ENCODE measurements at regions not wholly inside any gene's neighbourhood (a gene's known extent, or its start where the extent isn't known, plus 50 kb on each side); places are given as distances from the start of the nearest gene placed in this dataset.

DNA sequence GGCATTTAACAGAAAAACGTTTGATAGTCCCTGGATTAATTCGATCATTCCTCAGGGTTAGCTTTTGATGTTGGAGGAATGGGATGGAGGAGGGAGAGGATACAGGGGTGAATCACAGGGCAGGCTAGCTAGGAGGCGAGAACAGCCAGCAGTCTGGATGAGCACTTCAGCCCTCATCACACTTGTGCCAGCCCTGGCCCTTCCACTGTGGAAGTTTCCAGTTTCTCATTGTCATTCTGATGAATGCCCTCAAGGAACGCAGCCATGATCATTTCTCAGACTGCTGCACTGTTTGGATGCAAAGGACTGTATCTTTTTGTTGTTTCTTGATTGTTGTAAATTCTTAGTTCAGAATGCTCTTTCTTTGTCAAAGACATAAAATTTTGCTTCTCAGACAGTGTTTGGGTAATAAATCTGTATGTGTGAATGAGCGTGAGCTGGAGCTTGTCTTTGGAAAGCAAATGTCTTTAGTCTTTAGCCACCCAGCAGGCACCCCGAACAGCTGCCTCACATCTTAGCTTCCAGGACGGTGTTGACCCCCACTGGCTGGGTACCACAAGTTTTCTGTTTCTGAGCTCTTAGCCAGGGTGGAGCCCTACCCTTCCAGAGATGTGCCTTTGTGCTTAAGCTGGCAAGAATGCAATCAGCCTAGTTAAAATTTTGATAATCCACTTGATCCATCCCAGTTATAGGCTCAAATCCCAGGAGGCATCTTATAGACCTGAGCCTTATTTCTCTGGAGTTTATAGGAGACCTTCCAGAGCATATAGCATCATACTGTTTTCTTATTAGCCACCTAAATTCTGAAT lies 121.1 kb downstream of the PDCD6IP start:
- 69% methylated on average over 7 of the region's 7 CpGs for WGBS
- H3K9ac ChIP-seq (ENCODE audit: low read depth, low read length) = no peak overlapping the region
- H3K36me3 ChIP-seq (ENCODE audit: insufficient read depth, low read length) = no peaks in the 10 kb centered on the region
- H3K4me3 ChIP-seq (ENCODE audit: low read length) = no peak overlapping the region
- H3K27ac ChIP-seq (ENCODE audit: low read depth, low read length) = no peak overlapping the region
- no peaks in the 10 kb centered on the region for H3K27me3 ChIP-seq (ENCODE audit: insufficient read depth, low read length)
- H3K4me1 ChIP-seq (ENCODE audit: insufficient read depth, low read length) = peaks cover 8% of the 10 kb centered on the region
- H3K9me3 ChIP-seq (ENCODE audit: insufficient read depth, low read depth, low read length) = no peaks in the 10 kb centered on the region

DNA sequence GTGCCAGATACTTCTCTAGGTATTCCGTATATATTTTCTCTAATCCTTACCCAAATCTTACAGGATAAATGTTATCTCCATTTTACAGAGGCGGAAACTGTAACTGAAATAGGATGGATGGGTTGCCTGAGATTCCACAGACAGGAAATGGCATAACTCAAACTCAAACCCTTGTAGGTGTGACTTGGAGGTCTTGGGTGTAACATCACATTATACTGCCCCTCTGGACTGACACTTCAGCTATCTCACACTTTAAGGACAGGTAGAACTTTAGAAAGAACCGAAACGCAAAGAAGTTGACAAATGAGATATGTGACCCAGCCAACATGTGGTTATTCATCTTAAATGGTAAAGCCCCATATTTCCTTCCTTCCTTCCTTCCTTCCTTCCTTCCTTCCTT lies 122.1 kb downstream of the PDCD6IP start:
- H3K4me1 ChIP-seq (ENCODE audit: insufficient read depth, low read length) = peaks cover 8% of the 10 kb centered on the region
- no peak overlapping the region for H3K4me3 ChIP-seq (ENCODE audit: low read length)
- WGBS = 100% methylated on average over 4 of the region's 4 CpGs
- H3K27me3 ChIP-seq (ENCODE audit: insufficient read depth, low read length) = no peaks in the 10 kb centered on the region
- H3K9ac ChIP-seq (ENCODE audit: low read depth, low read length) = no peak overlapping the region
- no peak overlapping the region for H3K27ac ChIP-seq (ENCODE audit: low read depth, low read length)
- no peaks in the 10 kb centered on the region for H3K36me3 ChIP-seq (ENCODE audit: insufficient read depth, low read length)
- H3K9me3 ChIP-seq (ENCODE audit: insufficient read depth, low read depth, low read length) = no peaks in the 10 kb centered on the region

GRCh38 chr3:33921608-33922007 lies 123.2 kb downstream of the PDCD6IP start:
- H3K27ac ChIP-seq (ENCODE audit: low read depth, low read length) = no peak overlapping the region
- no peak overlapping the region for H3K9ac ChIP-seq (ENCODE audit: low read depth, low read length)
- peaks cover 8% of the 10 kb centered on the region for H3K4me1 ChIP-seq (ENCODE audit: insufficient read depth, low read length)
- H3K4me3 ChIP-seq (ENCODE audit: low read length) = no peak overlapping the region
- H3K27me3 ChIP-seq (ENCODE audit: insufficient read depth, low read length) = no peaks in the 10 kb centered on the region
- WGBS = 93% methylated on average over 2 of the region's 2 CpGs
- H3K9me3 ChIP-seq (ENCODE audit: insufficient read depth, low read depth, low read length) = no peaks in the 10 kb centered on the region
- H3K36me3 ChIP-seq (ENCODE audit: insufficient read depth, low read length) = no peaks in the 10 kb centered on the region

GRCh38 chr3:33926998-33927605 lies 128.7 kb downstream of the PDCD6IP start:
- H3K9me3 ChIP-seq (ENCODE audit: insufficient read depth, low read depth, low read length) = no peaks in the 10 kb centered on the region
- 91% methylated on average over 3 of the region's 3 CpGs for WGBS
- no peak overlapping the region for H3K4me3 ChIP-seq (ENCODE audit: low read length)
- H3K4me1 ChIP-seq (ENCODE audit: insufficient read depth, low read length) = no peaks in the 10 kb centered on the region
- H3K9ac ChIP-seq (ENCODE audit: low read depth, low read length) = no peak overlapping the region
- no peaks in the 10 kb centered on the region for H3K36me3 ChIP-seq (ENCODE audit: insufficient read depth, low read length)
- no peak overlapping the region for H3K27ac ChIP-seq (ENCODE audit: low read depth, low read length)
- no peaks in the 10 kb centered on the region for H3K27me3 ChIP-seq (ENCODE audit: insufficient read depth, low read length)

DNA sequence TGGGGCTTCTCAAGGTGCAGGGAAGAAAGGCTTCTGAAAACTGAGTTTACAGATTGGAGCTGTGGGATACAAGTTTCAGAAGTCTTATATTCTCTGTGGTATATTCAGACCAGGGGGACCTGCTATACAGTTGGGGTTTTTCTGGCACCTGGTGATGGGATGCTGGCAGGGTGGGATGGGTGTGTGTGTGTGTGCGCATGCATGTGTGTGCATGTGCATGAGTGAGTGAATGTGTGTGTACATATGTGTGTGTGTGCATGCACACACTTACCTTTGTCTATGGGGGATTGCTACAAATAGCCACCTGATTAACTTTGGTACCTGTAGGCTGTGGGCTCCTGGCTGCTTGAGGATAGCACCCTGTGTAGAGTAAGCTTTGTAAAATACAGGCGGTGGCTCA lies 131.4 kb downstream of the PDCD6IP start:
- Histone ChIP-seq H3K4me1 (ENCODE audit: insufficient read depth, low read length) (no peaks in the 10 kb centered on the region), H3K36me3 (ENCODE audit: insufficient read depth, low read length) (no peaks in the 10 kb centered on the region), H3K4me3 (ENCODE audit: low read length) (no peak overlapping the region), H3K27me3 (ENCODE audit: insufficient read depth, low read length) (no peaks in the 10 kb centered on the region), H3K27ac (ENCODE audit: low read depth, low read length) (no peak overlapping the region), H3K9me3 (ENCODE audit: insufficient read depth, low read depth, low read length) (no peaks in the 10 kb centered on the region), H3K9ac (ENCODE audit: low read depth, low read length) (no peak overlapping the region)
- WGBS = 92% methylated on average over 2 of the region's 2 CpGs

DNA sequence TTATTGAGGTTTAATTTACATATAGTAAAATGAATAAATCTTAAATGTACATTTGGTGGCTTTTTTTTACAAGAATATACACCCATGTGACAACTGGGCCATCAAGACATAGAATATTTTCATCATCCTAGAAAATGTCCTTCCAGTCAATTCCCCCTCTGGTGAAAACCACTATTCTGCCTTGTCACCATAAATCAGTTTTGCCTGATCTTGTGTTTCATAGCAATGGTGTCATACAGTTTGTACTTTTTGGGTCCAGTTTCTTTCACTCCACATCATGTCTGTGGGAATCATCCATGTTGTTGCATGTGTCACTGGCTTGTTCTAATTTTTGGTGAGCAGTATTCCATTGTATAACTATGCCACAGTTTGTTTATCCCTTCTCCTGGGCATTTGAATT lies 133.1 kb downstream of the PDCD6IP start:
- no peaks in the 10 kb centered on the region for H3K4me1 ChIP-seq (ENCODE audit: insufficient read depth, low read length)
- H3K36me3 ChIP-seq (ENCODE audit: insufficient read depth, low read length) = no peaks in the 10 kb centered on the region
- H3K4me3 ChIP-seq (ENCODE audit: low read length) = no peak overlapping the region
- H3K27me3 ChIP-seq (ENCODE audit: insufficient read depth, low read length) = no peaks in the 10 kb centered on the region
- no peaks in the 10 kb centered on the region for H3K9me3 ChIP-seq (ENCODE audit: insufficient read depth, low read depth, low read length)
- no peak overlapping the region for H3K27ac ChIP-seq (ENCODE audit: low read depth, low read length)
- no peak overlapping the region for H3K9ac ChIP-seq (ENCODE audit: low read depth, low read length)

DNA sequence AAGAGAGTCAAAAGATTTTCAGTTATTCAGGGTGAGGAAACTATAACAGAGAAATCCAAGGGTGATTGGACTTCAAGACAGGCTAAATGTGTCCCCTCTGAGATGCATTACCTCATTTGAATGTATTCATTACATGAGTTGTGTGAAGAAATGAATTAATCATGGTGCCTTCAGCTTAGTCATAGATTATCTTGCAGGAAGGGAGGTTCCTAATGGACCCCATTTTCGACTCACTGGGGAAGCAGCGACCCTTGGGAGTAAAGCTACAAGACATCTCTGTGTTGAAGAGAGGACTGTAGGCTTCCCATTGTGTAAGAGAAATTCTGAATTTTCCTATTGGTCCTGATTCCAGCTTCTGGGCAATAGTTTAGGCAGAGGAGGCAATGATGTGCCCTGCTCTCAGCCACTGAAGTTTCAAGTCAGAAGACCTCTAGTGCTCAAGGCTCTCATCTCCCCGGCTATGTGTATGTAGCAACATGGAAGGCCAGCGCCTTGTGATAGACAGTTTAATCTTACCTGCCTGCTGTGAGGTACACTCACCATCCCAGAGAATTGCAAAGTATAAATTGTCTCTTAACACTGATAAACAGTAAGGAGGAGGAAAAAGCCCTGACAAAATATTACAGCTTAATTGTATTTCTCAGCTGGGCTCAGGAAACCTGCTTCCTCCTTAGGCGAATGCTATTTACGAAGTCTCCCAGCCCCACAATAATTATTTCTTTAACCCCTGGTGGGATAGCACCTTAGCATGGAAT lies 133.8 kb downstream of the PDCD6IP start:
- Histone ChIP-seq H3K27ac (ENCODE audit: low read depth, low read length) (no peak overlapping the region), H3K4me3 (ENCODE audit: low read length) (no peak overlapping the region), H3K36me3 (ENCODE audit: insufficient read depth, low read length) (no peaks in the 10 kb centered on the region), H3K27me3 (ENCODE audit: insufficient read depth, low read length) (no peaks in the 10 kb centered on the region), H3K4me1 (ENCODE audit: insufficient read depth, low read length) (peaks cover 5% of the 10 kb centered on the region; the same call in 1 of the 2 replicates), H3K9ac (ENCODE audit: low read depth, low read length) (no peak overlapping the region), H3K9me3 (ENCODE audit: insufficient read depth, low read depth, low read length) (no peaks in the 10 kb centered on the region)
- WGBS = 94% methylated on average over 6 of the region's 6 CpGs

DNA sequence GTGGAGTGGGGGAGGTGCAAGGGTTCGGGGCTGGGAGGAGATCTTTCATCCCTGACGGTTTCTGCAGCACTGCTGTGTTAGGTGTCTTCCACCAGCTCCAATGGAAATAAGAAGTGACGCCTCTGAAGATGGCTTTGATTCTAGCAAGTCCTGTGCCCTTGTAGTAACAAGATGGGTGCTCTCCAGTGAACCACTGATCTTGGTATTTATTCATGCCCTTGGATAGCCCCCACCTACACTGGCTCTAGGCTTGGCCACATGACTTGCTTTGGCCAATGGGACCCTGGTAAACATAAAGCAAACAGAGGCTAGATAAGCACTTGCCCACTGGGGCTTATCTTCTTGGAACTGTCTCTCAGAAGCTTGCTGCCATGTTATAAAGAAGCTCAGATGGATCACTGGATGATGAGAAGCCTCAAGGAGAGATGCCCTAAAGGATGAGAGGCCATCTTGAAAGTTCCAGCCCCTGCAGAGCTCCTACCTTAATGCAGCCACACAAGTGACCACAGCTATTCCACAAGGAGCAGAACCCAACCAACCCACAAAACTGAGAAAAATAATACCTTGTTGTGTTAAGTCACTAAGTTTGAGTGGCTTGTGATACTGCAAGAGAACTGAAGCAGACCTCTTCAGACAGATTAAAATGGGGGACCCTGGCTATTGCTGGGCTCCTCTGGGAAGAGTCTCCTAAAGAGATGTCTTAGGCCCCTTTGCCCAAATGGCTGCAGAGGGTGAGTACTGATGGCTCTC lies 137.9 kb downstream of the PDCD6IP start:
- WGBS = 89% methylated on average over 3 of the region's 3 CpGs
- no peak overlapping the region for H3K4me3 ChIP-seq (ENCODE audit: low read length)
- peaks cover 7% of the 10 kb centered on the region; the same call in 1 of the 2 replicates for H3K4me1 ChIP-seq (ENCODE audit: insufficient read depth, low read length)
- no peaks in the 10 kb centered on the region for H3K36me3 ChIP-seq (ENCODE audit: insufficient read depth, low read length)
- no peak overlapping the region for H3K9ac ChIP-seq (ENCODE audit: low read depth, low read length)
- H3K27me3 ChIP-seq (ENCODE audit: insufficient read depth, low read length) = no peaks in the 10 kb centered on the region
- H3K27ac ChIP-seq (ENCODE audit: low read depth, low read length) = no peak overlapping the region
- no peaks in the 10 kb centered on the region for H3K9me3 ChIP-seq (ENCODE audit: insufficient read depth, low read depth, low read length)

DNA sequence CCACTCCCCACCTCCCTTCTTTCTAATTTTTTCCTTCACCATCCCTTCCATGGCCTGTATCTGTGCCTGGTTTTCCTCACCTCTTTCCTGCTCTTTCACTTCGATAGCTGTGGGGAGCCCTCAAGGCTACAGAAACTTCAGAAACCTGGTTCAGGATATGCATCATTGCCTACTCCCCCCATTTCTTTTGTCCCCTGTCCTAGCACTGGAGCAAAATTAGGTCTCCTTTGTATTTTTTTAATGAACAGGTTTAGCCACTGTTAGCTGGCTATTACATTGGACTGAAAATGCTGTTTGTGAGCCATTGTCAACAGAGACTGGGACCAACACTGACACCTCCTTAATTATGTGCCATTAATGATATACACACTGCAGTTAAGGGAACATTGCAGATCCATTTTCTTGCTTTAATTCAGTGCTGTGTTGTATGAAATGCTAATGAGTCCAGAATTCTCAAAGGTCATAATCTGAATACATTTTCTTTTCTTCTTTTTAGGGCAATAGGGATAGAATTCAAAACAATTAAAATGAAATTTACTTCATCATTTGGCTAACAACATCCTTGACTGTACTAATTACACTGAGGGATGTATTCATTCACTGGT lies 138.6 kb downstream of the PDCD6IP start:
- Histone ChIP-seq H3K27ac (ENCODE audit: low read depth, low read length) (no peak overlapping the region), H3K4me1 (ENCODE audit: insufficient read depth, low read length) (peaks cover 7% of the 10 kb centered on the region; the same call in 1 of the 2 replicates), H3K27me3 (ENCODE audit: insufficient read depth, low read length) (no peaks in the 10 kb centered on the region), H3K36me3 (ENCODE audit: insufficient read depth, low read length) (no peaks in the 10 kb centered on the region), H3K4me3 (ENCODE audit: low read length) (no peak overlapping the region), H3K9me3 (ENCODE audit: insufficient read depth, low read depth, low read length) (no peaks in the 10 kb centered on the region), H3K9ac (ENCODE audit: low read depth, low read length) (no peak overlapping the region)
- 87% methylated on average over 1 of the region's 1 CpG for WGBS

DNA sequence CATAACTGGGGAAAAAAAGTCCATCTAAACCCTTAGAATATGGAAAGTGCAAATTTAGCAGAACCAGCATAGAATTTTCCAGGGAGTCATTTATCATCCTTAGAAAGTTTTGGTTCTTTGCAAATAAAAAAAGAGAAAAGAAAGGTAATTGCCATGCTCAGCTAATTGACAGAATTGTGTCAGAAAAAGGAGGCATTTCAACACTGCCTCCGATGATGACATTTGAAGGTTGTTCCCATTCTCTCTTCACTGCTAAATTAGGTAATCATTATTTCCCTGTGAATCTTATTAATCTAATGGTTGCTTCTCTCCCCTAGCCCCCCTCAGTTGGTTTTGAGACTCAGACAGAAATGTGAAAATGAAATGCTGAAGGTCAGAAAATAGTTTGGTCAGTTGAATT lies 139.2 kb downstream of the PDCD6IP start:
- no peaks in the 10 kb centered on the region for H3K27me3 ChIP-seq (ENCODE audit: insufficient read depth, low read length)
- H3K4me3 ChIP-seq (ENCODE audit: low read length) = no peak overlapping the region
- no peaks in the 10 kb centered on the region for H3K36me3 ChIP-seq (ENCODE audit: insufficient read depth, low read length)
- H3K9ac ChIP-seq (ENCODE audit: low read depth, low read length) = no peak overlapping the region
- H3K4me1 ChIP-seq (ENCODE audit: insufficient read depth, low read length) = peaks cover 7% of the 10 kb centered on the region; the same call in 1 of the 2 replicates
- WGBS = 86% methylated on average over 1 of the region's 1 CpG
- H3K9me3 ChIP-seq (ENCODE audit: insufficient read depth, low read depth, low read length) = no peaks in the 10 kb centered on the region
- no peak overlapping the region for H3K27ac ChIP-seq (ENCODE audit: low read depth, low read length)

All from HUES64 (cell line).